22Rv1 (cell line): ENCODE measurements at regions not wholly inside any gene's neighbourhood (a gene's known extent, or its start where the extent isn't known, plus 50 kb on each side); places are given as distances from the start of the nearest gene placed in this dataset.

ENCODE experiments used
- ZFX ChIP-seq: fragments of 450-650 bp; IDR thresholded peaks from 2 replicates; pipeline ENCODE4 v1.6.1; 2017; ENCODE audit warnings: antibody characterized with exemption, borderline replicate concordance
- TF ChIP-seq, protein P1 (sequence below): fragments of 450-650 bp; IDR thresholded peaks from 2 replicates; pipeline ENCODE4 v1.5.1; 2017; ENCODE audit warnings: mild to moderate bottlenecking

DNA sequence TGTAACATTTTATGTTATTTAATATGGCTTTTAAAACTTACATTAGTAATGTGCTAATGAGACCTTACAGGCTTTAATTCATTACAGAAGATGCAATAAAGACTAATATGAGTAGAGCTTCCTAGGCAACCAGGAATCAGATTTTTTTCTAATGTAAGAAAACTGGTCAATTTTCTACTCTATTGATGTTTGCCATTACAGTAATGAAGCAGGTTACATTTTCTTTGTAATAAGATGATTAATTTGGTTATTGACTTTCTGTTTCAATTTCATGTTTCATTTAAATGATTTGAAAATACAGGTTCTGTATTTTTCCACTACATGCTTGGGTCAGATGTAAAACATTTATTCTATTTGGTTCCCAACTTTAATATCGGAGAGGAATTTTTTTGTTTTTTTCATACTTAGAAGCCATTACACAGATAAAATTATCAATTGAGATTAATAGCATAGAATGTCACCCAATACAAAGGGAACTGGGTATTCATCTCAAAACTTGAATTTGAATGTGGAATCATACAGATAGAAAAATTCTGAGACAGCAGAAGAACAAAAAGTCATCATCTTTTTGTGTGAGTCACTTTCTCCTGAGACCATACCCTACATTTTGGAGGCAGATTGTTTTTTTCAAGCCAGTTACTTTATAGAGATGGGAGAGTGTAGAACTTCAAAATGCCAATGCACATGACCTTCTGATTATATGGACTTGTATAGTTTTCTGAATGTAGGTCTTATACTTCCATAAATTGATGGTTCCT is 133.6 kb upstream of the HMHB1 start:
- TF ChIP-seq, protein P1, sequence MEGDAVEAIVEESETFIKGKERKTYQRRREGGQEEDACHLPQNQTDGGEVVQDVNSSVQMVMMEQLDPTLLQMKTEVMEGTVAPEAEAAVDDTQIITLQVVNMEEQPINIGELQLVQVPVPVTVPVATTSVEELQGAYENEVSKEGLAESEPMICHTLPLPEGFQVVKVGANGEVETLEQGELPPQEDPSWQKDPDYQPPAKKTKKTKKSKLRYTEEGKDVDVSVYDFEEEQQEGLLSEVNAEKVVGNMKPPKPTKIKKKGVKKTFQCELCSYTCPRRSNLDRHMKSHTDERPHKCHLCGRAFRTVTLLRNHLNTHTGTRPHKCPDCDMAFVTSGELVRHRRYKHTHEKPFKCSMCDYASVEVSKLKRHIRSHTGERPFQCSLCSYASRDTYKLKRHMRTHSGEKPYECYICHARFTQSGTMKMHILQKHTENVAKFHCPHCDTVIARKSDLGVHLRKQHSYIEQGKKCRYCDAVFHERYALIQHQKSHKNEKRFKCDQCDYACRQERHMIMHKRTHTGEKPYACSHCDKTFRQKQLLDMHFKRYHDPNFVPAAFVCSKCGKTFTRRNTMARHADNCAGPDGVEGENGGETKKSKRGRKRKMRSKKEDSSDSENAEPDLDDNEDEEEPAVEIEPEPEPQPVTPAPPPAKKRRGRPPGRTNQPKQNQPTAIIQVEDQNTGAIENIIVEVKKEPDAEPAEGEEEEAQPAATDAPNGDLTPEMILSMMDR: no peak
- no peak for TF ChIP-seq ZFX
